ENCODE measurements at regions not wholly inside any gene's neighbourhood (a gene's known extent, or its start where the extent isn't known, plus 50 kb on each side); places are given as distances from the start of the nearest gene placed in this dataset.

- no peak for TF ChIP-seq CTCF (conservative IDR thresholded peaks at IDR 0.05 in 1 of 2, IDR thresholded peaks at IDR 0.05 in 1 of 2; ENCODE audit: low read depth in 1 of 2, low read length in 2 of 2)
- TF ChIP-seq EZH2 (IDR thresholded peaks at IDR 0.05; ENCODE audit: low read length, missing control alignments), result no peak
These were observed 641.5 kb downstream of the PLPP3 start for GRCh38 chr1:55937840-55938375.
